ENCODE measurements at regions not wholly inside any gene's neighbourhood (a gene's known extent, or its start where the extent isn't known, plus 50 kb on each side); places are given as distances from the start of the nearest gene placed in this dataset.

- DNase-seq (ENCODE audit: low spot score): no peak
- TF ChIP-seq CTCF (IDR thresholded peaks at IDR 0.05; ENCODE audit: extremely low read depth, missing control alignments): no peak
These were observed 50.7 kb upstream of the ARHGAP32 start for GRCh38 chr11:129242855-129243254.
